GM21723 (cell line): ENCODE measurements at regions not wholly inside any gene's neighbourhood (a gene's known extent, or its start where the extent isn't known, plus 50 kb on each side); places are given as distances from the start of the nearest gene placed in this dataset.
"Not testable (repeated sequence)": the region's sequence is repeated elsewhere in the genome, so short reads cannot be mapped to it uniquely, and the experiment has no call there.

ENCODE experiments used
- ATAC-seq: cut with Tn5 transposase; IDR thresholded peaks from one replicate; pipeline ENCODE4 v1.9.1; 2021; ENCODE audit warnings: mild to moderate bottlenecking, moderate library complexity; ENCODE audit not compliant: unreplicated experiment

DNA sequence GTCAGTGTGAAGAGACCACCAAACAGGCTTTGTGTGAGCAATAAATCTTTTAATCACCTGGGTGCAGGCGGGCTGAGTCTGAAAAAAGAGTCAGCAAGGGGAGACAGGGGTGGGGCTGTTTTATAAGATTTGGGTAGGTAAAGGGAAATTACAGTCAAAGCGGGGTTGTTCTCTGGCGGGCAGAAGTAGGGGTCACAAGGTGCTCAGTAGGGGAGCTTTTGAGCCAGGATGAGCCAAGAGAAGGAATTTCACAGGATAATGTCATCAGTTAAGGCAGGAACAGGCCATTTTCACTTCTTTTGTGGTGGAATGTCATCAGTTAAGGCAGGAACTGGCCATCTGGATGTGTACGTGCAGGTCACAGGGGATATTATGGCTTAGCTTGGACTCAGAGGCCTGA is 372.6 kb upstream of the MEX3C start:
- not testable (repeated sequence) for ATAC-seq

DNA sequence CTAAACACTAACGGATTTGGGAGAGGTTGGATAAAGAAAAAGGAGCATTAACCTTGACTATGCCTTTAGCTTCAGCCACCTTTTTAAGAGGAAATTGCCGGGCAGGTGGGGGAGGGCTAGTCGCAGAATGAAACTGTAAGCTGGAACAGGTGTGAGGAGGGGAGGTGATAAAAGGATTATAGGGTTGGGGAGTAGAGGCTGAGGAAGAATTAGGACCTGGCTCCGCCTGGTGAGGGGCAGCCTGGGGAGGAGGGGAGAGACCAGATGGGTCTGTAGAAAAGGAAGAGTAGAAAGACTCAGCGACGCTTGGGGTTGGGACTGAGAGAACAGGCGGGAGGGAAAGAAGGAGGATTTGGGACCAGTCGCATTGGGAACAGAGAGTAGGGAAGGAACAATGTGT is 376.4 kb upstream of the MEX3C start:
- ATAC-seq = not testable (repeated sequence)

DNA sequence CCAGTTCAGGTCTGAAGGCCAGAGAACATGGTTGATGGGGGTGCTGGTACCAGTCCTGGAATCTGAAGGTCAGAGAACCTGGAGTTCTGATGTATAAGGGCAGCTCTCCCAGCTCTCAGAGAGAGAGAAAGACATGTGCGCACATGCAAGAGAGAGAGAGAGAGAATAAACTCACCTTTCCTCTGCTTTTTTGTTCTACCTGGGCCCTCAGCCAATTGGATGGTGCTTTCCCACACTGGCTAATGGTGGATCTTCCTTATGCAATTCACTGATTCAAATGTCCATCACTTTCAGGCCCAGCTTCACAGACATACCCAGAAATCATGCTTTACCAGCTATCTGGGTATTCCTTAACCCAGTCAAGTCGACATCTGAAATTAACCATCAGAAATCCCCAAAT is 377.7 kb upstream of the MEX3C start:
- ATAC-seq = no peak

DNA sequence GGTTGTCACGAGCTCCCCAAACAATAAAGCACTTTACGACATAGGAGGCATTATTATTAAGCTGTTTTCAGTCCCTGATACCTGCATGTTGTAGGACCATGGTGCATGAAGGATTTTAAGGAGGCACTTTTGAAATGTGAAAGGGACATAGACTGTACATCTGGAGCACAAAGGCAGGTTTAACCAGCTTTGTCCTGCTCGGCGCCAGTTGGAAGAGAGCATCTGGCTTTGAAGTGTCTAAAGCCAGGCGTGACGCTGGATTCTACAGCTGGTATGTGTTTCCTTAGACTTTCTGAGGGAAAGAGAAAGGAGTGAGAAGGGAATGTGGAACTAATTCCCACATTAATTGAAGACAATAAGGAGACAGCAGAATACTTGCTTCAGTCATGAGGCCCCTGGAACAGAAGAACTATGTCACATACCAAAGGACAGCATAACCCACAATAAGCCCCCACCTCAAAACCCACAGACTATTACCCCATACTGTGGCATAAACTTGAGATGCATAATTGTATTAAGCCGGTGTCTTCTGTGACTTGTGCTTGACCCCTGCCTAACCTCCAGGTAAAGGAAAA is 381.0 kb upstream of the MEX3C start:
- ATAC-seq = no peak

GRCh38 chr18:51580580-51580979 is 383.1 kb upstream of the MEX3C start:
- ATAC-seq = no peak

GRCh38 chr18:51582551-51582950 is 385.1 kb upstream of the MEX3C start:
- no peak for ATAC-seq

DNA sequence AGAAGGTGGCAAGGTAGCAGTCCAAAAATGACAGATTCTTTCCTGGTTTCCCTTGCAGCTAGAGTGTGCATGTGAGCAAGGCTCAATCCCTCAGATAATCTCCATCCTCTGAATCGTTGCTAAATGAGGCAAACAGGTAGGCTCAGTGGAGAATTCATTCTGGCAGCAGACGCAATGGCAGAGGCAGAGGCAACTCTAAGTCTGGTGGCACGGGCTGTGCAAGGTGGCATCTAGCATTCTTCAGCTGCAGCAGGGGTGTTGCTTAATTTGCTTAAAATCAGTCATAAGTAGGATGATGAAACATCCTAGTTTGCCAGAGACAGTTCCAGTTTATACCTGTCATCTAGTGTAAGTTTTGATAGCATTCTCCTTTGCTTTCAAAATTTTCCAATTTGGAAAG is 391.1 kb upstream of the MEX3C start:
- ATAC-seq = no peak

DNA sequence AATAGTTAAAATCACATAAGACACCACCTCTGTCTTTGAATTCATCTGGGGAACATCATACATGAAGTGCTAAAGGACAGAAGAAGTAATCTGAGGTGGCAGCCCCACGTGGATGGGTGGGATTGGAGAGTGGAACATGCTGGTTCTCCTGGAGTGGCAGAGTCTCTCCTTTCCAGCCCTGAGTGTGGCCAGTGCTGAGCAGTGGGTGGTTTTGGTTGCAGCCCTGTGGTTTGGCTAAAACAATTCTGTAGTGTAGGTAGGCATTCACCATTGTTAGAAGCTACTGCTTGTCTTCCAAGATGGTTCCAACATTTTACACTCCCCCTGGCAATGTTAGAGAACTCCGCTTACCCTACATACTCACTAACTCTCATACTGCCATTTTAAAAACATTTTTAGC is 396.4 kb upstream of the MEX3C start:
- ATAC-seq = no peak

DNA sequence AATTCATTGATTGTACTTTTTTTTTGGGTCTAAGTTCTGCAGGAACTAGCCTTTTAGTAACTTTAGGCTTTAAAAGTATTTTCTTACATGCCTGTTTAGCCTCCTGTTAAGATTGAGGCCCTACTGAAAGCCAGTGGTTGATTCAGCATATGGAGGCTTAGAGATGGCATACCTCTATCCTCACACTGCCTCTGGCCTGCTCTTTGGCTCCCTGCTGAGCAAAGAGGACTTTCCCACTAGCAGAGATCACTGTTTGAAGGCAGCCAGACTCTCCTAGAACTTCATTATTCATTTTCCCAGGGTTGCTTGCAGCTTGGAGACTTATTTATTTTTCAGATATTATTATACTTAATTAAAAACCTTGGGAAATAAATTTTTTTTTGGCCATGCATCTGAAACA is 405.6 kb upstream of the MEX3C start:
- no peak for ATAC-seq

DNA sequence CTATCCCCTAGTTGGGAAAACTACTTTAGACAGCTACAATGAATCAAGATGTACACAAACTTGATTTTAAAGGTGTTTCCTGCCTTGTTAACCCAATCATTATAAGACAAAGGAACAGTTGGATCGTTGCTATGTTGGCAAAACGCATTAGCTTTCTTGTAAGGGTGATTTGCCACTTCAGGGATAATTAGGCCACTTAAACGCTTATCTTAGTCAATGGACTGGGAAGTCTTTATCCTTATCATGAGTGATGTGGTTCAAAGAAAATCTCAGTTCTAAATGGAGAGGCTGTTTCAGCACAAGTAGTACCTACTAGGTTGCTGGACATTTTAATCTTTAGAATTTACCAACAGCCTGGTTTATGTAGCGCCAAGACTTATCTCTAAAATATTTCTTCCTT is 406.1 kb upstream of the MEX3C start:
- no peak for ATAC-seq

DNA sequence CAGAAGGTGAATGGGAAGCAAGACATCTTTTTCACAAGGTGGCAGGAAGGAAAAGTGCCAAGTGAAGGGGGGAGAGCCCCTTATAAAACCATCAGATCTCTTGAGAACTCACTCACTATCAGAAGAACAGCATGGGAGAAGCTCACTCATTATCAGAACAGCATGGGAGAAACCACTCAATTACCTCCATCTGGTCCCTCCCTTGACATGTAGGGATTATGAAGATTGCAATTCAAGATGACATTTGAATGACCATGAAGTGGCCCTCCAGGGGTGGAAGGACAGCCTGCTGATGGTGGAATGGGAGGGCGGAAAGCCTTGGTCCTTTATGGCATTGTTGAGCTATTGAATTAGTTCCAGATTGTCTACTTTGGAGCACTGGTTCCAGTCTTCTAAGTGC is 413.0 kb upstream of the MEX3C start:
- ATAC-seq = no peak

- no peak for ATAC-seq
These were observed 413.8 kb upstream of the MEX3C start for GRCh38 chr18:51611326-51611725.

- no peak for ATAC-seq
These were observed 416.6 kb upstream of the MEX3C start for GRCh38 chr18:51614033-51614432.

GRCh38 chr18:51614967-51615571 is 417.6 kb upstream of the MEX3C start:
- ATAC-seq = no peak

DNA sequence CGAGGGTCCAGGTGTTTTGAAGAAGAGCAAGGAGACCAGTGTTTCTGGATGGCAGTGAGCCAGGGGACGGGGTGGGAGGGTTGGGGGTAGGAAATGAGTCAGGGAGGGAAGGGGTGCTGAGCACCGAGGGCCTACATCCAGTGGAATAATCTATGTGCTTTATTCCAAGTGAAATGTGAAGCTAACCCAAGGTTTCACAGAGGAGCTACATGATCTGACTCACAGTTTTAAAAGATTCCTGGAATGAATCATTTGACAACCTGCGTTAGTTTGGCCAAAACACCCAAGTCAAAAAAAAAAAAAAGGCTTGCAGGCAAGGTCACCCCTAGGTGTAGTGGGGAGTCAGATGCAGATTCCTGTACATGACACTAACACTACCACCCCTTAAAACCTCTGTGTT is 419.7 kb upstream of the MEX3C start:
- no peak for ATAC-seq

GRCh38 chr18:51617572-51618260 is 420.2 kb upstream of the MEX3C start:
- ATAC-seq = no peak

- no peak for ATAC-seq
These were observed 421.8 kb upstream of the MEX3C start for GRCh38 chr18:51619283-51619682.

- ATAC-seq = no peak
These were observed 423.8 kb upstream of the MEX3C start for GRCh38 chr18:51621113-51621863.

- ATAC-seq = no peak
These were observed 424.3 kb upstream of the MEX3C start for GRCh38 chr18:51621864-51622160.

DNA sequence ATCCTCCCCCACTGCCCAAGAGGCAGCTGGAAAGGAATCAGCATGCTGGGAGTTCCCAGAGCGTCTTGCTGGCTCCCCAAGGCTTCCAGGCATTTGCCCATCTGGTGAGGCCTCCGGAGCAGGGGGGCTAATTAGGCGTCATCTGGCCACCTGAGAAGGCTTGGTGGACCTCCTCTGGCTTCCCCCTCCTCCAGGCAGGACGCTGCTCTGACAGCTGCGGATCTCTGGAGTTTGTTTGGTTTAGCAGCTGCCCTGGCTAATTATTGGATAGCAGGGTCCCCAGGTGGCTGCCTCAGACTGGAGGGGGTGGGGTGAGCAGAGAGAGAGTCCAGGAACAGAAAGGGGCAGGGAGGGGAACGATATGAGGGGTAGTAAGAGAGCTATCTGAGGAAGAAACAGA is 425.2 kb upstream of the MEX3C start:
- no peak for ATAC-seq

- ATAC-seq = no peak
These were observed 426.2 kb upstream of the MEX3C start for GRCh38 chr18:51623653-51624052.

- ATAC-seq = no peak
These were observed 433.2 kb upstream of the MEX3C start for GRCh38 chr18:51630706-51631105.
